ENCODE measurements at regions not wholly inside any gene's neighbourhood (a gene's known extent, or its start where the extent isn't known, plus 50 kb on each side); places are given as distances from the start of the nearest gene placed in this dataset.
"Not testable (repeated sequence)": the region's sequence is repeated elsewhere in the genome, so short reads cannot be mapped to it uniquely, and the experiment has no call there.

- DNase-seq = not testable (repeated sequence)
These were observed 846.2 kb downstream of the RNF144A start for GRCh38 chr2:7763418-7763817.

GRCh38 chr2:7765236-7765635, 848.0 kb downstream of the RNF144A start:
- no peak for DNase-seq

GRCh38 chr2:7766088-7766722, 849.0 kb downstream of the RNF144A start:
- no peak for DNase-seq

- no peak for DNase-seq
These were observed 849.9 kb downstream of the RNF144A start for GRCh38 chr2:7766978-7767565.

- DNase-seq = no peak
These were observed 850.7 kb downstream of the RNF144A start for GRCh38 chr2:7767902-7768301.

GRCh38 chr2:7771781-7772180, 854.6 kb downstream of the RNF144A start:
- no peak for DNase-seq

- no peak for DNase-seq
These were observed 856.4 kb downstream of the RNF144A start for GRCh38 chr2:7773362-7774360.

- no peak for DNase-seq
These were observed 857.3 kb downstream of the RNF144A start for GRCh38 chr2:7774481-7774880.

- no peak for DNase-seq
These were observed 860.5 kb downstream of the RNF144A start for GRCh38 chr2:7777668-7778067.

GRCh38 chr2:7780321-7780720, 863.1 kb downstream of the RNF144A start:
- no peak for DNase-seq

GRCh38 chr2:7785700-7786099, 868.5 kb downstream of the RNF144A start:
- DNase-seq = no peak

GRCh38 chr2:7788736-7789135, 871.5 kb downstream of the RNF144A start:
- no peak for DNase-seq

- DNase-seq = peak; percentile 3
These were observed 874.9 kb downstream of the RNF144A start for GRCh38 chr2:7792031-7792651.

GRCh38 chr2:7795778-7796563, 878.8 kb downstream of the RNF144A start:
- peak; percentile 31 for DNase-seq

- DNase-seq = no peak
These were observed 881.8 kb upstream of the ID2 start for GRCh38 chr2:7800031-7800430.

- DNase-seq = no peak
These were observed 880.6 kb upstream of the ID2 start for GRCh38 chr2:7801212-7801611.

GRCh38 chr2:7803515-7803914, 878.3 kb upstream of the ID2 start:
- no peak for DNase-seq

- DNase-seq = no peak
These were observed 872.2 kb upstream of the ID2 start for GRCh38 chr2:7809640-7810039.

GRCh38 chr2:7811073-7811472, 870.8 kb upstream of the ID2 start:
- DNase-seq = no peak

- no peak for DNase-seq
These were observed 869.4 kb upstream of the ID2 start for GRCh38 chr2:7812231-7812995.

Data from left kidney (tissue), 1 donor.